Osteocyte (in vitro differentiated cells): ENCODE measurements at regions not wholly inside any gene's neighbourhood (a gene's known extent, or its start where the extent isn't known, plus 50 kb on each side); places are given as distances from the start of the nearest gene placed in this dataset.

ENCODE experiments used
- DNase-seq: peaks from one replicate; pipeline ENCODE4 v3.0.0; 2021; ENCODE audit warnings: mixed read lengths; ENCODE audit not compliant: unreplicated experiment; ENCODE audit errors: extremely low spot score
- H3K27ac Mint-ChIP-seq: one replicate; pipeline ENCODE4 v1.8.0; 2021; ENCODE audit warnings: mild to moderate bottlenecking, mixed read lengths; ENCODE audit not compliant: unreplicated experiment
- H3K27me3 Mint-ChIP-seq: one replicate; pipeline ENCODE4 v1.8.0; 2021; ENCODE audit warnings: mixed read lengths; ENCODE audit not compliant: unreplicated experiment
- H3K36me3 Mint-ChIP-seq: one replicate; pipeline ENCODE4 v1.8.0; 2021; ENCODE audit warnings: mixed read lengths; ENCODE audit not compliant: unreplicated experiment
- H3K4me1 Mint-ChIP-seq: one replicate; pipeline ENCODE4 v1.8.0; 2021; ENCODE audit warnings: mixed read lengths; ENCODE audit not compliant: unreplicated experiment
- H3K4me3 Mint-ChIP-seq: one replicate; pipeline ENCODE4 v1.8.0; 2021; ENCODE audit warnings: mild to moderate bottlenecking, moderate library complexity, mixed read lengths; ENCODE audit not compliant: unreplicated experiment
- H3K9me3 Mint-ChIP-seq: one replicate; pipeline ENCODE4 v1.8.0; 2021; ENCODE audit warnings: mixed read lengths; ENCODE audit not compliant: unreplicated experiment
- CTCF ChIP-seq: fragments of 200-600 bp; sonication (generic); IDR thresholded peaks from 2 replicates; pipeline ENCODE4 v1.5.0; 2021; ENCODE audit warnings: antibody characterized with exemption, mild to moderate bottlenecking, moderate library complexity

GRCh38 chr5:124692950-124693349 lies 53.5 kb downstream of the ZNF608 start:
- Mint-ChIP-seq H3K9me3 (no peaks in the 10 kb centered on the region), H3K36me3 (peaks cover 18% of the 10 kb centered on the region), H3K27ac (peak overlapping the region; percentile 67), H3K4me1 (peaks cover 44% of the 10 kb centered on the region), H3K4me3 (no peak overlapping the region), H3K27me3 (no peaks in the 10 kb centered on the region)
- TF ChIP-seq CTCF, result no peak
- DNase-seq, result no peak

- no peak for TF ChIP-seq CTCF
- H3K4me3 Mint-ChIP-seq, result no peak overlapping the region
- H3K4me1 Mint-ChIP-seq, result peaks cover 43% of the 10 kb centered on the region
- no peaks in the 10 kb centered on the region for H3K27me3 Mint-ChIP-seq
- no peak for DNase-seq
- peak overlapping the region; percentile 67 for H3K27ac Mint-ChIP-seq
- H3K9me3 Mint-ChIP-seq, result no peaks in the 10 kb centered on the region
- peaks cover 18% of the 10 kb centered on the region for H3K36me3 Mint-ChIP-seq
These were observed 54.1 kb downstream of the ZNF608 start for GRCh38 chr5:124692324-124692723.

- DNase-seq, result no peak
- peaks cover 50% of the 10 kb centered on the region for H3K4me1 Mint-ChIP-seq
- H3K27me3 Mint-ChIP-seq, result no peaks in the 10 kb centered on the region
- H3K36me3 Mint-ChIP-seq, result peaks cover 20% of the 10 kb centered on the region
- no peak overlapping the region for H3K4me3 Mint-ChIP-seq
- TF ChIP-seq CTCF, result no peak
- H3K9me3 Mint-ChIP-seq, result no peaks in the 10 kb centered on the region
- no peak overlapping the region for H3K27ac Mint-ChIP-seq
These were observed 56.8 kb downstream of the ZNF608 start for GRCh38 chr5:124689653-124690052.

GRCh38 chr5:124686239-124687004 lies 60.0 kb downstream of the ZNF608 start:
- no peaks in the 10 kb centered on the region for H3K9me3 Mint-ChIP-seq
- H3K4me3 Mint-ChIP-seq, result no peak overlapping the region
- no peak overlapping the region for H3K27ac Mint-ChIP-seq
- peaks cover 45% of the 10 kb centered on the region for H3K4me1 Mint-ChIP-seq
- peaks cover 26% of the 10 kb centered on the region for H3K36me3 Mint-ChIP-seq
- H3K27me3 Mint-ChIP-seq, result no peaks in the 10 kb centered on the region
- DNase-seq, result no peak
- TF ChIP-seq CTCF, result no peak

- H3K4me1 Mint-ChIP-seq, result peaks cover 44% of the 10 kb centered on the region
- H3K36me3 Mint-ChIP-seq, result peaks cover 32% of the 10 kb centered on the region
- DNase-seq, result no peak
- no peak overlapping the region for H3K4me3 Mint-ChIP-seq
- TF ChIP-seq CTCF, result no peak
- no peak overlapping the region for H3K27ac Mint-ChIP-seq
- no peaks in the 10 kb centered on the region for H3K27me3 Mint-ChIP-seq
- H3K9me3 Mint-ChIP-seq, result no peaks in the 10 kb centered on the region
These were observed 61.0 kb downstream of the ZNF608 start for GRCh38 chr5:124685404-124685930.
